ENCODE measurements at regions not wholly inside any gene's neighbourhood (a gene's known extent, or its start where the extent isn't known, plus 50 kb on each side); places are given as distances from the start of the nearest gene placed in this dataset.
"Not testable (repeated sequence)": the region's sequence is repeated elsewhere in the genome, so short reads cannot be mapped to it uniquely, and the experiment has no call there.

DNA sequence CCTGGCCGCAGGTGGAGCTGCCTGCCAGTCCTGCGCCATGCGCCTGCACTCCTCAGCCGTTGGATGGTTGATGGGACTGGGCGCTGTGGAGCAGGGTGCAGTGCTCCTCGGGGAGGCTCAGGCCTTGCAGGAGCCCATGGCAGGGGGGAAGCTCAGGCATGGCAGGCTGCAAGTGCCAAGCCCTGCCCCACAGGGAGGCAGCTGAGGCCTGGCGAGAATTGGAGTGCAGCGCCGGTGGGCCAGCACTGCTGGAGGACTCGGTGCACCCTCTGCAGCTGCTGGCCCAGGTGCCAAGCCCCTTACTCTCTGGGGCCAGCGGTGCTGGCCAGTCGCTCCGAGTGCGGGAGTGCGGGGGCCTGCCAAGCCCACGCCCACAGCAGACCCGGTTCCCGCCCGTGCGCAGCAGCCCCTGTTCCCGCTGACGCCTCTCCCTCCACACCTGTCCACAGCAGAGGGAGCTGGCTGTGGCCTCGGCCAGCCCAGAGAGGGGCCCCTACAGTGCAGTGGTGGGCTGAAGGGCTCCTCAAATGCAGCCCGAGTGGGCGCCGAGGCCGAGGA is 275.9 kb upstream of the FRG1 start:
- DNase-seq (ENCODE audit: low read depth), result no peak

DNA sequence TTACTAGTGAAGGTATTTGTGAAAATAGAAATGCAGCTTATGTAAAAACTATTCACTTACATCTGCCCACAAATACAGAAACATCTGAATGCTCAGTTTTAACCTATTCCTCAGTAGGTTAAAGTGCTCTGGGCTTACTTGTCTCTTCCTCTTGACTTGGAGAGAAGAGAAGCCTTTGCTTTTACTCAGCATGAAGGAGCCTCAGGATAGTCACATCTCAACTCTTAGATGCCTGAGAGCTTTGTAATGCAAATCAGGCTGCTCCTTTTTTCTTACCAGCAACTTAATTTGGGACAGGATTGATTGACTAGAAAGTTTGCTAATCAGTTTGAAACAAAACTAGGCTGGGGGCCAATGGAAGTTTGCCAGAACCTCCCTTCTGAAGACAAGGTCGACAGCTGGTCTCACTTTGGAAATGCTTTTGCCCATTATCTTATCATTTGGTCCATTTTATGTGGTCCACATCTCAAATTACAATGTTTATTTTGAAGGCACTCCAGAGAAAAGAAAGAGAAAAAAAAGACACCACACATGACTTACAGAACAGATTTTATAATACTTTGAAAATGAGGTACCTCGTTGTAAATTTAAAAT is 274.9 kb upstream of the FRG1 start:
- not testable (repeated sequence) for DNase-seq (ENCODE audit: low read depth)

DNA sequence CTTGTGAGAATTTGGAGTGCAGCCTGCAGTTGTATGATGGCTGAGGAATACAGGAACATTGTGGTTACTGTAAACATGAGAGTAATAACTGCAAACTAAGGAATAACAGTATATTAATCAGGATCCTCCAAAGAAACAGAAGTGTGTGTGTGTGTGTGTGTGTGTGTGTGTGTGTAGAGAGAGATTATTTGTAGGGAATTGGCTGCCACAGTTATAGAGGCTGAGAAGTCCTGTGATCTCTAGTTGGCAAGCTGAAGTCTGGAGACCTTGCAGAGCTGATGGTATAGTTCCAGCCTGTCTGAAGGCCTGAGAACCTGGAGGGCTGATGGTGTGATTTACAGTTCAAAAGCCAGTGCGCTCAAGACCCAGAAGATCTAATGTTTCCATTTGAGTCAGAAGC is 273.3 kb upstream of the FRG1 start:
- DNase-seq (ENCODE audit: low read depth), result not testable (repeated sequence)

DNA sequence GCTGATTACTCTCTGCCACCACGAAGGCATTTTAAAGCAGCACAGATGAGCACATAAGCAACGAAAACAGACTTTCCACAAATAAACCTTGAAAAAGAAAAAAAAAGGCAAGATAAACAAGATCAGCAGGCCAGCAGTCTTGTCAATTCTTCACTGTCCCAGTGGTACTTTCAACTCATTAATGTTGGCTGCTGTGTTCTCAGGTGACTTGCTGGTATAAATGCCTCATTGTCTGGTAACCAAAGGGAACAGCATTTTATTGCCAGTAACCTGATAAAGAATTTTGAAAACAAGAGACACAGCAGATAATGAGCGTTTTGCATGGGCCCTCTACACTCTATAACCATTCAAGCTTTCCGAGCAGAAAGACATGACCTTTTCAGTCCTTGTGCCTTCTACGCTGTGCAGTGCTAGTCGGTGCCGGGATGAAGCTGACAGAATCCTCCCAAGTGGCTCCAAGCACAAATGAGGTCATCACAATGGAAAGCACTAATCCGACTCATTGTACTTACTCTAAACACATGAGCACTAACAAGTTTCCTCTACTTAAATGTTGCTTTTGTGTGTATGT is 242.9 kb upstream of the FRG1 start:
- DNase-seq (ENCODE audit: low read depth), result not testable (repeated sequence)

DNA sequence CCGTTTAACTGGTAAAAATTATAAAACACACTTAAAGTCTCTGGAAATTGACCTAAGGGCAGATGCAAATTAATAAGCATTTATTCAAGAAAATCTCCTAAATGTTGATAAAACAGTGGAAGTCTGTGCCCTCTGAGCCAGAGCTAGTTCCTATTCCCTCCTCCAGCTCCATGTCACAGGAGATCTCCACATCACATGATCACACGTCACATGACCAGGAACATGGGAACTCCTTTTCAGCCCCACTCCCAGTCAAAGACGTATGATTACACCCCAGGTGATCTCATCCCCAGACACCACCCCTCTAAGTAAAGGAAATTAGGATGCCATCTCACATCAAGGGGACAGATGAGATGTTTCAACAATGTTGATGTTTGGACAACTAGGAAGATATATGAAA is 237.7 kb upstream of the FRG1 start:
- DNase-seq (ENCODE audit: low read depth), result peak; percentile 31

DNA sequence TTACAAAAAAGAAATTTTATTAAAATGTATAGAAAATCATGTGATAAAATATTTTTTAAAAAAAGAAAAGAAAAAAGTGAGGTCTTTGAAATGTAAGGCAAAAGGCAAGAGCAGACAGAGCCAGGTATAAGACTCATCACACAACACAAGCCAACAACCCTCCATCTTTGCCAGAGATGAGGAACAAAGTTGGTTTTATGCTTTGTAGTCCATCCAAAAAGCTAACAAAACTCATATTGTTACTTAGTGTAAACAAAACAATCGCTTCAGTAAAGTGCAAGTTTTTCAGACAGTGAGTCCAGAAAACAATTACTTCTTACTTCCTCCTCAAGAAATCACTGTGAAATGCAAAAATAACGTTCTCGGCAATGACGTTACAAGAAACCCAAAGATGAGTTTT is 233.9 kb upstream of the FRG1 start:
- not testable (repeated sequence) for DNase-seq (ENCODE audit: low read depth)

DNA sequence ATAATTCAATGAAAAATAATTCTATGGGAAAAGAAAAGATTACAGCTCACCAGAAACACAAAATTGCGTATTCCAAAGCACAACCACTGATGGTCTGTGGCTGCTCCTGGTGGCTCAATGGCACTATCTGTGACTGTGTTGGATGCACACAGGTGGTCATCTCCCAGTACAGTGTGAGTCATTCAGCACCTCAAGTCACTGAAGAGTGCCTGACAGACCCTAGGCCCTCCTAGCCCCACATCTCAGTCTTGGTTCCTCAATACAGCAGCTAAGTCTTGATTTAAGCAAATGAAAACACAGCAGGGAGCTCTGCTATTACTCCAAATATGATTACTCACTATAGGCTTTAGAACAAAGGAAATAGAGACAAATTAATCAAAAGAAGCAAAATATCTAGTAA is 233.4 kb upstream of the FRG1 start:
- DNase-seq (ENCODE audit: low read depth), result not testable (repeated sequence)

DNA sequence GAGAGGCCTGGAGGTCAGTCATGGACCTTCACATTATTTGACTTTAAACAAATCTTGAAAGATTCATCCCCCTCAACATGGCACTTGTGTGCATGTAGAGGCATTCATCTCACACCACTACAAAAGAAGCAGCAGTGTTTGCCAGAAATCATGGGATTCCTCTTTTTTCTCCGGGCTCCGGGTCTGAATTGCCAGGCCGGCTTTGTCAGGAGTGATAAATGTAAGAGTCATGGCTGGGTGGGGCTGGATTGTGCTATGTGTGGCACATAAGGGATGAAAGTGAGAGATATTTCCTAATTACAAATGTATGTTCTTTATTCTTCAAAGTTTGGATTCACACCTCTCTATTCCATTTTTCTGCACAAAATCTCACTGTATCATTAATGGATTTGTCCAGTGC is 228.7 kb upstream of the FRG1 start:
- not testable (repeated sequence) for DNase-seq (ENCODE audit: low read depth)

DNA sequence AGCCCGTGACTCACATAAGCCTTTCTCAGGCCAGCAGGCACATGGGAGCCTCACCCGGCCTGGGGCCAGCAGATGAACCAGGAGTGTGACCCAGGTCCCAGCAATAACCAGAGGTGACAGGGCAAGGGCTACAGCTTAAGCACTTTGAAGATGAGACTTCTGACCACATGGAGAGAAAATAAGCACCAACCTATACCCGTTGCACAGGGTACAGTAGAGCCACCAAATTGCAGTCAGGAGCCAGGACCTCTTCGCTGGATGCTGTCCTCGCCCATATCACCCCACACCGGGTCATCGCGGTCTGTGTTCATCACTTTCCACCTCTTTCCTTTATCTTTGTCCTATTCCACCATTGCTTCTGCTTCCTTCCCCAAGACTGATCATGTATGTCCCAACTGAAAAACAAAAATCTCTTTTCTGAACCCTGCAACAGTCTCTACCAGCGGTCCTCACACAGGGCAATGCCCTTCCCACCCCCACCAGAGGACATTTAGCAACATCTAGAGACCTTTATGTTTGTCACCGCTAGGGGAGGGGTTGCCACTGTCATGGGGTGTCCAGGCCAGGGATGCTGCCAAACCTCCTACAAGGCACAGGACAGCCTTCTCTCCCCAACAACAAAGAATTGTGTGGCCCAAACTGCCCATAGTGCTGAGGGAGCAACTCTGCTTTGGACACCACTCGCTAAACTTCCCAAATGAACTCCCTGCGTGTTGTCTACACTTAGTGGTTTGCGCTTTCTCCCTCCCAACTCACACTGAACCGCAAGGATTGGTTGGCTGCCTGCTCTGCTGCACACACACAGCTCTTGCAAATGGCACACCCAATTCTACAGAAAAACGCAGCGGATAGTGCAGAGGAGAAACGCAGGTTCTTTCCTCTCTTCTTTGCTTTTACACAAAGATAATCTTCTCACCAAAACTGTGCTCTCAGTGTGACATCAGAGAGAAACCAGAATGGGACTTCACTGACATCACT is 219.4 kb upstream of the FRG1 start:
- DNase-seq (ENCODE audit: low read depth), result not testable (repeated sequence)

DNA sequence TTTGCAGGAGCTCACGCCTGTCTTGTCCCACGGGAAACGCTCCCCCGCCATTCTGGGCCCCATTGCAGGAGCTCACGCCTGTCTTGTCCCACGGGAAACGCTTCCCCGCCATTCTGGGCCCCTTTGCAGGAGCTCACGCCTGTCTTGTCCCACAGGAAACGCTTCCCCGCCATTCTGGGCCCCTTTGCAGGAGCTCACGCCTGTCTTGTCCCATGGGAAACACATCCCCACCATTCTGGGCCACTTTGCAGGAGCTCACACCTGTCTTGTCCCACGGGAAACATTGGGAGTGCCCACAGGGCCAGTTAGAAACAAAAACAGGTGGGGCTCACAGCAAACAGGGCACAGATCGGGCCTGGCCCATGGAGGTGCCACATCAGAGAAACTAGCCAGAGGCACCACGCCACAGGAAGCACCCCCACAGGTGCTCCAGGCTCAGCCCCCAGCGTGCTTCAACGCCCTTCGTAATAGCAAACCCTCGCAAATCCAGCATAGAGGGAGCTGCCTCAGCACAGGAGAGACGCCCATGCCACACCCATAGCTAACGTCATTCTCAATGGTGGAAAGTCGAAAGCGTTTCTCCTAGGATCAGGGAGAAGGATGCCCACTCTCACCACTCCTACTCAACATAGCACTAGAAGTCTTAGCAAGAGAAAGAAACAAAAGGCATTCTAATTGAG is 218.2 kb upstream of the FRG1 start:
- peak; percentile 65 for DNase-seq (ENCODE audit: low read depth)

DNA sequence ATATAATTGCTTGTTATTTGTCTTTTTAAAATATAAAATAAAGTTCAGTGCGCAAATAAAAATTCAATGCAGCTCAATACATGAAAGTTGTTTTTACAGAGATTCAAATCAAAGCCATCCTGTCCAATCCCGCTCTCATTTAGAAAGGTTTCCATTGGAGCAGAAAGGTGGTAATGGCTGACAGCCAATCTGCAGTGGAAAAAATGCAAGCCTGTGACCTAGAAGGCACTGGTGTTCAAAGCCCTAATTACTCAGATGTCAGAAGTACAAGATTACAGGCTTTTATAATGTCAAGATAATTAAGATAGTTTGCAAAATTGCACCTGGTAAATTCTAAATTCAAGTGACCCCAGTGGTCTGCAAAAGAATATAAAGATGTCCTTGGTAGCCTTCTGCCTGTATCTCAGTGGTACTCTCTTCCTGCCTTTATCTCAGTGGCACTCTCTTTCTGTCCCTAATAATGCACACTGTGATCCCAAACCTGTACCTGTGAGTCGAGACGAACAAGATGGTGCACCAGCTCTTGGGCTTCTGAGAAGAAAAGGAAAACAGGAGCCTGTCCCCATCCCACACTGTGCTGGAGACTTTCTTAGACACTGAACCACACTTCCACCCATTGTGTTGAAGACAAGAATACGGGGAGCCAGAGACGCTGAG is 212.6 kb upstream of the FRG1 start:
- not testable (repeated sequence) for DNase-seq (ENCODE audit: low read depth)

DNA sequence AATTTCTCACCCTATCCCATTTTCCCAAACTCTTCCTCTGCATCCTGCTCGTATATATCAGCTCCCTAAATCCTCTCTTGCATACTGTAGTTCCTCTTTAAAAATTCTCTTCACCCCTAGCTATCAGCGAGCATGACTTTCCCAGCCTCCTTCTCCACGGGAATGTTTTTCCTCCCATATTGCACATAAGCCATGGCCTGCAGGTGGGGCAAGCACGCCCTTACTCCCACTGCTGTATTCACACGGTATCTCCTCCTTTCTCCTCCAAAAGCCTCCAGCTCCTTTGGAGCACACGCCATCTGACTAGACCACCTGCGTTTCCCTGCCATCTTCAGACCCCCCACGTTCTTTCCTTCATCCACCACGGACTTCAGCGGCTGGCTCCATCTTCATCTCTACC is 208.7 kb upstream of the FRG1 start:
- not testable (repeated sequence) for DNase-seq (ENCODE audit: low read depth)

DNA sequence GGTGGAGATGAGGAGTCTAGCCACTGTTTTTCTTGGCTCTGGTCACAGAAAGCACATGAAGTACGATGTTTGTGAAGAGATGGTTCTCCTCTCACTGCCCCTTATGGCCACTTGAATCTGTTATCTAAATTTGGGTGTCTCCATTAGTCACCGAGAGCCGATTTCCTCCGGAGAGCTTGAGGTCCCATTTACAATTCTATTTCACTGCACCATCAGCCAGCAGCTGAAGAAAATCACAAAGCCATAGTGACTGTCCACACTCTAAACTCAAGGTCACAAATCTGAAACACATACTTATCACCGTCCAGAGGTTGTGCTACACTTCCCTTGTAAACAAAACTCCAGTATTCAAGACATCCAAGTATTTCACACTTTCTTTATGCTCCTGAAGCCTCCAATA is 207.2 kb upstream of the FRG1 start:
- not testable (repeated sequence) for DNase-seq (ENCODE audit: low read depth)

DNA sequence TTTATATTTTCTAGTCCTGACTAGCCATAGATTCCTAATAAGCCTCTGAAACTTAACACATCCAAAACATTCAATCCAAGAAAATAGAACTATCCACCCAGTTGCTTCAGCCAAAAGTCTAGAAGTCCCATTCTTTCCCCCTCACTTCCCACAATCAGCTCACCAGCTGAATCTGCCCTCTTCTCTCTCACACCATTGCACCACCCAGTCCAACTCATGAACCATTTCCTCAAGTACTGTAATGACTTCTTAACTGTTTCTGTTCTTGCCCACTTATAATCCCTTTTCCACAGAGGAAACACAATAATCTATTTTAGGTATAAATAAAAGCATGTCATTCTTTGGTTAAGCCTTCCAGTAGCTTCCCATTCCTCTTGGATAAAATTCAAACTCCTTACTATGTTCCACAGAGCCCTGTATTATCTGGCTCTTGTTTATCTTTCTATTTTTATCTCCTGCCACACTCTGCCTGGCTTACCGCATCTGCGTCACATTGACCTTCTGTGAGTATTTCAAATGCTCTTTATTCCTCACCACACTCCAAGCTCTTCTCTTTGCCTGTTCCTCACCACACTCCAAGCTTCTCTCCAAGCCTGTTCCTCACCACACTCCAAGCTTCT is 205.9 kb upstream of the FRG1 start:
- DNase-seq (ENCODE audit: low read depth), result not testable (repeated sequence)

DNA sequence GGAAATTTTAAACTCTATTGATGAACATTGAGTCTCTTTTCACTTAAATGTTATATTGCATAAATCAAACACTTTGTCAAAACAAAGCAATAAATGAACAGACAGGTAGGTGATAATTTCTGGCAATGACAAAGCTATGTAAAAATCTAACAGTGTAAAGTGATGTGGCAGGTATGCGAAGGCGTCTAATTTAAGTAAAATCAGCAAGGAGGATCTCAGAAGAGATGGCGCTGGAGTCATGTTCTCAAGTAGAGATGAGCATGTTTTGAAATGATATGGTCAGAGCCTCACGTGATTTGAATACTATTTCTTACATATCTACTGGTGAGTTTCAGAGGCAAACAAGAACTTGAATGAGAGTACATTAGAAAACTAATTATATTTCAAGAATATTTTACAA is 204.0 kb upstream of the FRG1 start:
- not testable (repeated sequence) for DNase-seq (ENCODE audit: low read depth)

DNA sequence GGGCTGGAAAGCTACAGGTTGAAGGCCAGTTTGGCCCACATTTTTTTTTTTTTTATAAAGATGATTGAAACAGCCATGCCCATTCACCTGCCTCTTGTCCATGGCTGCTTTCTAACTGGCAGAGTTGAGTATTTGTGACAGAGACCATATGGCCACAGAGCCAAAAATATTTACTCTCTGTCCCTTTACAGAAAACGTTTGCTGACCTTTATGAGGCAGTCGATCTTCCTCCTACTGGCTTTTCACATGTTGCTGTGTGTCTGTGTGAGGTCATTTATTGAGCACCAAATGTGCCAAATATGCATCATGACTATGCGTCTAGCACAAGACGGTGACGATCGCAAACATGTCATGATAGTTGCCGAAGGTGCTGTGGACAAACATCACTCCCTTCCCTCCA is 200.6 kb upstream of the FRG1 start:
- DNase-seq (ENCODE audit: low read depth), result not testable (repeated sequence)

DNA sequence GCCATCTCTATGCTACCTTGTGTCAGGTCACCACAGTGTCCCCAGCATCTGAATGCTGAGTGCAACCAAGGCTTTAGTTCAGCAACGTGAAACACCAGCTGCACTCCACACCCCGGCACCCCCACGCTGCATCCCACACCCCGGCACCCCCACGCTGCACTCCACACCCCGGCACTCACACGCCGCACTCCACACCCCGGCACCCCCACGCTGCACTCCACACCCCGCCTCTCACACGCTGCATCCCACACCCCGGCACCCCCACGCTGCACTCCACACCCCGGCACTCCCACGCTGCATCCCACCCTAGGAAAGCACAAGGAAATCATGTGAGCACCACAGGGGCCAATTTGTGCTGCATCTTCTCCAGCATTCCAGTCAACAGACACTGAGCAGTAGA is 199.8 kb upstream of the FRG1 start:
- DNase-seq (ENCODE audit: low read depth), result no peak

DNA sequence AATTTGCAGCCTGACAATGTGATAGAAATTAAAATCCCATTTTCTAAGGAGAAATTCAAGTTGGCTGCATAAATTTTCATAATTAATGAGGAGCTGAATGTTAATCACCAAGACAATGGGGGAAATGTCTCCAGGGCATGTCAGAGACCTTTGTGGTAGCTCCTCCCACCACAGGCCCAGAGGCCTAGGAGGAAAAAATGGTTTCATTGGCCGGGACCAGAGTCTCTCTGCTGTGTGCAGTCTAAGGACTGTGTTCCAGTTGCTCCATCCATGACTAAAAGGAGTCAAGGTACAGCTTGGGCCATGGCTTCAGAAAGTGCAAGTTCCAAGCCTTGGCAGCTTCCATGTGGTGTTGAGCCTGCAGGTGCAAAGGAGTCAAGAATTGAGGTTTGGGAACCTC is 187.6 kb upstream of the FRG1 start:
- DNase-seq (ENCODE audit: low read depth), result not testable (repeated sequence)

DNA sequence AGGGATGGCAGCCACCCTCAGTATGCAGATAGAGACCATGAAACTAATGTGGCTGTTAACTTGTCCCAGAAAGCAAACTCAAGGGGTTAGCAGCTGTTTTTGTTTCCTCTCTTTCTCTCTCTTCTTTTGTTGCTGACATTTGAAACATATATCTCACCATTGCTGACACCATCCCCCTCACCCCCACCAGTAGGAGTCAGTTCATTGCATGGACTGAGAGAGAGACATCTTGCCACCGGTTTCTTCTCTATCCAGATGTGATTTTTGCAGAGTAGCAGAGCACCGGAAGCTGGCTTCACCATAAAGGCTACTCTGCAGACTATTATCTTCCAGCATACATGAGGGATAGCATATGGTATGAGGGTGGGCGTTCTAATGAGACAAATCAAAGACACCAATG is 177.1 kb upstream of the FRG1 start:
- DNase-seq (ENCODE audit: low read depth), result no peak

DNA sequence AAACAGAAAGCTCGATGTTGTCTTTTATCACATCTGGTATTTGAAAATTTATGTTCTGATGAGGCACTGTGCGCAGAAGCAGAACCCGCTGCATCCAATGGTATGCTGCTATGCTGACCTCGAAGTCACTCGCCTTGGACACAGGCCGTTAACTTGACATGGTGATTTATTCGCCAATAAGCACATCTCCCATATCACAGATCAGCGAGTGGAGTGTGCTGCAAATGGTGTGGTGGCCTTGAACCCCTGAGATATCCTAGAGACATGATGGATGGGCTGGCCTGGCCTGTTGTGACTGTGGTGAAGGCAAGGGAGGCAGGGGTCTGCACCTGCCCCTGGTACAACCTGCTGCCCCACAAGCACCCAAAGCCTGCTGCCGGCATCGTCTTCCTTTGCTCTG is 175.4 kb upstream of the FRG1 start:
- no peak for DNase-seq (ENCODE audit: low read depth)

DNA sequence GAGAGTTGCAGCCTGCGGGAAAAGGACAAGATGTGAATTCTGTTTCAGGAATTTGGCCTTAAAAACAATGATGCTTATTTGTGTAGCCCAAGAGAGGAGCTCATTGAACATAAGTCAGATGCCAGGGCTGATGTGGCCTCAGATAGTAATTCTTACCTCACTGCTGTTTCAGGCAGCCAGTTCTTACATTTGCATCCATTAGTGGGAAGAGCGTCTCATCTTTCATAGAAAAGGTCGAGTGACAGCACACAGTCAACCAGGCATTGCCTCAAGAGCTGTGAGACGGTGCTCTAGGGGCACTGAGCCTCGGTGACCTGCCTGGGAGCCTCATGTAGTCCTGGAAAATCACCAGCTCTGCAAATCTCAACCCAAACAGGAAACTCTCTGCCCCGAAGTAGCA is 174.9 kb upstream of the FRG1 start:
- no peak for DNase-seq (ENCODE audit: low read depth)

Measured in M059J (cell line).